HG02884 (cell line): ENCODE measurements at regions not wholly inside any gene's neighbourhood (a gene's known extent, or its start where the extent isn't known, plus 50 kb on each side); places are given as distances from the start of the nearest gene placed in this dataset.

Experiments
- ATAC-seq: cut with Tn5 transposase; IDR thresholded peaks from one replicate; pipeline ENCODE4 v1.9.1; 2021; ENCODE audit warnings: mild to moderate bottlenecking, moderate library complexity; ENCODE audit not compliant: unreplicated experiment

GRCh38 chr1:238073991-238074390, 183.3 kb upstream of the ZP4 start:
- no peak for ATAC-seq

GRCh38 chr1:238071061-238071460, 180.3 kb upstream of the ZP4 start:
- no peak for ATAC-seq

GRCh38 chr1:238063454-238063853, 172.7 kb upstream of the ZP4 start:
- peak; percentile 38 for ATAC-seq

GRCh38 chr1:238061967-238062613, 171.4 kb upstream of the ZP4 start:
- ATAC-seq = peak; percentile 72

- ATAC-seq = no peak
Measured at GRCh38 chr1:238060061-238060460, 169.3 kb upstream of the ZP4 start.

- ATAC-seq = no peak
Measured at GRCh38 chr1:238052496-238053266, 162.0 kb upstream of the ZP4 start.

- no peak for ATAC-seq
Measured at GRCh38 chr1:238029126-238029525, 138.4 kb upstream of the ZP4 start.

GRCh38 chr1:238027366-238027765, 136.6 kb upstream of the ZP4 start:
- ATAC-seq = no peak

GRCh38 chr1:238023137-238023536, 132.4 kb upstream of the ZP4 start:
- ATAC-seq = no peak

- no peak for ATAC-seq
Measured at GRCh38 chr1:238018214-238018613, 127.5 kb upstream of the ZP4 start.

GRCh38 chr1:238006779-238007178, 116.1 kb upstream of the ZP4 start:
- ATAC-seq = no peak

GRCh38 chr1:238005116-238005515, 114.4 kb upstream of the ZP4 start:
- ATAC-seq = no peak

GRCh38 chr1:238001818-238002217, 111.1 kb upstream of the ZP4 start:
- ATAC-seq = no peak

- ATAC-seq = no peak
Measured at GRCh38 chr1:237999426-238000052, 108.8 kb upstream of the ZP4 start.

GRCh38 chr1:237998581-237998980, 107.9 kb upstream of the ZP4 start:
- no peak for ATAC-seq

- no peak for ATAC-seq
Measured at GRCh38 chr1:237983496-237983895, 92.8 kb upstream of the ZP4 start.

- ATAC-seq = no peak
Measured at GRCh38 chr1:237981223-237981622, 90.5 kb upstream of the ZP4 start.

- ATAC-seq = no peak
Measured at GRCh38 chr1:237976331-237976730, 85.6 kb upstream of the ZP4 start.

GRCh38 chr1:237975903-237976302, 85.2 kb upstream of the ZP4 start:
- ATAC-seq = no peak

- no peak for ATAC-seq
Measured at GRCh38 chr1:237975376-237975775, 84.7 kb upstream of the ZP4 start.

- no peak for ATAC-seq
Measured at GRCh38 chr1:237972186-237972585, 81.5 kb upstream of the ZP4 start.

- ATAC-seq = no peak
Measured at GRCh38 chr1:237962985-237963384, 72.3 kb upstream of the ZP4 start.
